ENCODE measurements at regions not wholly inside any gene's neighbourhood (a gene's known extent, or its start where the extent isn't known, plus 50 kb on each side); places are given as distances from the start of the nearest gene placed in this dataset.

- no peak for TF ChIP-seq EZH2 (IDR thresholded peaks at IDR 0.05; ENCODE audit: borderline replicate concordance)
- no peak for TF ChIP-seq CTCF (IDR thresholded peaks at IDR 0.05; ENCODE audit: poor library complexity)
Observed at GRCh38 chr14:87080146-87080545, 912.8 kb downstream of the GALC start.

Measured in hepatocyte (in vitro differentiated cells).